ENCODE measurements at regions not wholly inside any gene's neighbourhood (a gene's known extent, or its start where the extent isn't known, plus 50 kb on each side); places are given as distances from the start of the nearest gene placed in this dataset.

DNA sequence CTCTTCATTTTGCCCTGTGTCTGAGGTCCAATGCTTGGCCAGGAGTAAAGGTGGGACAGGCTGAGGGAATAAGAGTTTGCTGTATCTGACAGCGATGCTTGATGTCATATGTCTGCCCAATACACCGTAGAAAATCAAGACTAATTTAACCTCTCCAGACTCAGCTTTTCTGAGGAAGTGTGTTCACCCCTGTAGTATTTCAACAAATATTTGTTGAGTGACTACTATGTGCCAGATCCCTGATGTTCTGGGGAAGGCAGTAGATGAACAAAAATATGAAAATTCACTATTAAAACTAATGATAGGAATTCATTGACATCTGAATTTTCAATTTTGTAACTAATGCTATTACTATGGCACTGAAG, 489.7 kb downstream of the EBF1 start:
- H3K4me1 ChIP-seq (ENCODE audit: control insufficient read depth in 5 of 5, insufficient read depth in 5 of 5, low read length in 5 of 5): no peaks in the 10 kb centered on the region
- no peaks in the 10 kb centered on the region for H3K9me3 ChIP-seq (ENCODE audit: control insufficient read depth in 4 of 4, insufficient read depth in 3 of 4, low read length in 3 of 4)
- no peak overlapping the region for H3K27ac ChIP-seq (ENCODE audit: low read depth in 1 of 2, low read length in 1 of 2)
- no peaks in the 10 kb centered on the region for H3K27me3 ChIP-seq (ENCODE audit: control insufficient read depth in 3 of 3, insufficient read depth in 3 of 3, low read length in 2 of 3)
- DNase-seq (no peak), ATAC-seq (ENCODE audit: insufficient read depth, low FRiP score) (no peak)
- H3K36me3 ChIP-seq (ENCODE audit: control insufficient read depth in 4 of 4, insufficient read depth in 4 of 4, low read length in 4 of 4): no peaks in the 10 kb centered on the region
- H3K4me3 ChIP-seq: no peak overlapping the region
- TF ChIP-seq, protein P1, sequence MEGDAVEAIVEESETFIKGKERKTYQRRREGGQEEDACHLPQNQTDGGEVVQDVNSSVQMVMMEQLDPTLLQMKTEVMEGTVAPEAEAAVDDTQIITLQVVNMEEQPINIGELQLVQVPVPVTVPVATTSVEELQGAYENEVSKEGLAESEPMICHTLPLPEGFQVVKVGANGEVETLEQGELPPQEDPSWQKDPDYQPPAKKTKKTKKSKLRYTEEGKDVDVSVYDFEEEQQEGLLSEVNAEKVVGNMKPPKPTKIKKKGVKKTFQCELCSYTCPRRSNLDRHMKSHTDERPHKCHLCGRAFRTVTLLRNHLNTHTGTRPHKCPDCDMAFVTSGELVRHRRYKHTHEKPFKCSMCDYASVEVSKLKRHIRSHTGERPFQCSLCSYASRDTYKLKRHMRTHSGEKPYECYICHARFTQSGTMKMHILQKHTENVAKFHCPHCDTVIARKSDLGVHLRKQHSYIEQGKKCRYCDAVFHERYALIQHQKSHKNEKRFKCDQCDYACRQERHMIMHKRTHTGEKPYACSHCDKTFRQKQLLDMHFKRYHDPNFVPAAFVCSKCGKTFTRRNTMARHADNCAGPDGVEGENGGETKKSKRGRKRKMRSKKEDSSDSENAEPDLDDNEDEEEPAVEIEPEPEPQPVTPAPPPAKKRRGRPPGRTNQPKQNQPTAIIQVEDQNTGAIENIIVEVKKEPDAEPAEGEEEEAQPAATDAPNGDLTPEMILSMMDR (IDR thresholded peaks at IDR 0.05; ENCODE audit: control extremely low read depth, extremely low read depth): no peak
- H3K9ac ChIP-seq (ENCODE audit: insufficient read depth in 1 of 2, low read length in 2 of 2): no peak overlapping the region
- 91 to 92% methylated on average over 2 of the region's 2 CpGs for WGBS, 2 donors

DNA sequence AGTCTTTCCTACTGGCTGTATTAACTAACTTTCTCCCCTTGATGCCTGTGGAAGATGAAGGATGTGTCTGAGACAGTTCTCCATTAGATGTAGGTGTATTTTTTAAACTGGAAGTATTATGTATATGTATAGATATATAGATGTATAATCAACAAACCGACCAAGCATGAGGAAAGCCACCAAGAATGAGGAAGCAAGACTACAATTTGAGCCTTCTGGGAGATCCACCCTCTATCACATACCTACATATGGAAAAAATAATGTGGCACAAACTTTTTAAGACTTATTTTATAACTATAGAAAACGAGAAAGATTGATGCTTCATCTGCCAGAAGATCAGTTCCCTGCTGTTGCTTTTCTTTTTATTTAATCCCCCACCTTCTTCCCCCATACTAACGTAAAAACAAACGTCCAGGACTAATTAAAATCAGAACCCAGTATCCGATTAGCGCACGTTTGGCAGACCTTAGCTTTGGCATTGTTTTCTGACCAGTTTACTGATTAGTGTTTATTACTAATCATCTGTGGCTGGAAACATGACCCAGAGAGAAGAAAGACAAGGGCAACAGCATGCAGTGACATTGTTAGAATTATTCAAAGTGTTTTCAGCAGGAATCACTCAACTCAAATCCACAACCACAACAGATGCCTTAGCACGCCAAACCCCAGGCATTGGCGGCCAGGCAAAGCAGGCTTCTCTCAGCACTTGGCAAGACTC, 490.2 kb downstream of the EBF1 start:
- Histone ChIP-seq H3K9ac (ENCODE audit: insufficient read depth in 1 of 2, low read length in 2 of 2) (no peak overlapping the region), H3K36me3 (ENCODE audit: control insufficient read depth in 4 of 4, insufficient read depth in 4 of 4, low read length in 4 of 4) (no peaks in the 10 kb centered on the region), H3K27me3 (ENCODE audit: control insufficient read depth in 3 of 3, insufficient read depth in 3 of 3, low read length in 2 of 3) (no peaks in the 10 kb centered on the region), H3K9me3 (ENCODE audit: control insufficient read depth in 4 of 4, insufficient read depth in 3 of 4, low read length in 3 of 4) (no peaks in the 10 kb centered on the region), H3K4me3 (no peak overlapping the region), H3K27ac (ENCODE audit: low read depth in 1 of 2, low read length in 1 of 2) (no peak overlapping the region), H3K4me1 (ENCODE audit: control insufficient read depth in 5 of 5, insufficient read depth in 5 of 5, low read length in 5 of 5) (no peaks in the 10 kb centered on the region)
- ATAC-seq (ENCODE audit: insufficient read depth, low FRiP score) (no peak), DNase-seq (no peak)
- 76 to 77% methylated on average over 9 of the region's 9 CpGs for WGBS, 2 donors
- TF ChIP-seq, protein P1 (IDR thresholded peaks at IDR 0.05; ENCODE audit: control extremely low read depth, extremely low read depth): no peak

DNA sequence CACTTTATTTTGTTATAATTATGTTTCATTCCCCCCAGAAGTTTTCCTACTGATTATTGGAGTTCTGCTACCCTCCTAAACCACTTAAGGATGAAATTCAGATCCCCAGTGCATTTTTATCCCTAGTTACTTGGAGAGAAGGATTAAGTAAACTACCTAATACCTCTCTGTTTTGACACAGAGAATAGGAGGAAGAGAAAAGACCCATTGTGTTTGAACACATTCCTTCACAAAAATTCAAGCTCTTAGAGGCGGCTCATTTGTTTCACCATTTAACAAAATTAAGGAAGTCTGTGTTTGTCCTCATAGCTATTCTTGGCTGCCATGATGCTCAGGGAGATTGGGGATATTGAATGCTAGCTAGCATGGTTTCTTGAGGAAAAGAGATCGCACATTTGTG, 492.6 kb downstream of the EBF1 start:
- H3K4me3 ChIP-seq: no peak overlapping the region
- TF ChIP-seq, protein P1 (IDR thresholded peaks at IDR 0.05; ENCODE audit: control extremely low read depth, extremely low read depth): no peak
- no peak overlapping the region for H3K27ac ChIP-seq (ENCODE audit: low read depth in 1 of 2, low read length in 1 of 2)
- no peaks in the 10 kb centered on the region for H3K27me3 ChIP-seq (ENCODE audit: control insufficient read depth in 3 of 3, insufficient read depth in 3 of 3, low read length in 2 of 3)
- ATAC-seq (ENCODE audit: insufficient read depth, low FRiP score) (no peak), DNase-seq (no peak)
- no peaks in the 10 kb centered on the region for H3K9me3 ChIP-seq (ENCODE audit: control insufficient read depth in 4 of 4, insufficient read depth in 3 of 4, low read length in 3 of 4)
- no peaks in the 10 kb centered on the region for H3K4me1 ChIP-seq (ENCODE audit: control insufficient read depth in 5 of 5, insufficient read depth in 5 of 5, low read length in 5 of 5)
- no peak overlapping the region for H3K9ac ChIP-seq (ENCODE audit: insufficient read depth in 1 of 2, low read length in 2 of 2)
- H3K36me3 ChIP-seq (ENCODE audit: control insufficient read depth in 4 of 4, insufficient read depth in 4 of 4, low read length in 4 of 4): no peaks in the 10 kb centered on the region
- 87 to 89% methylated on average over 2 of the region's 2 CpGs for whole genome bisulfite sequencing, 2 donors

DNA sequence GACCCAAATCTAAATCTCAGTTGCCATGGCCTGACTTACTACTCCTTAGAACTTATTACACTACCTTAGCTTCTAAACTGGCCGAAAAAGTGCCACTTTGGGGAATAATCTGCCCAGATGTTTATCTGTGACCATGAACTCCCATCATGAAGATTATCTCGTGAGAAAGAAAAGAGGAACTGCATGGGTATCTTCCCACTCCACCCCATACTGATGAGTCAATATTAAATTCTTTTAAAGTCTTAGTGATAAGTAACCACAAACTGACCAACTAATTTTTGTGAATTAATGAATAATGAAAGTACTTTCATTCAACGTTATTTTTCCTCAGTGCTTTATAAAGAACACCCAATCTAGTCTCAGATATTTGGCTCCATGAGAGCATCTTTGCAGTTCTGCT, 493.5 kb downstream of the EBF1 start:
- TF ChIP-seq, protein P1 (IDR thresholded peaks at IDR 0.05; ENCODE audit: control extremely low read depth, extremely low read depth): no peak
- no peak overlapping the region for H3K27ac ChIP-seq (ENCODE audit: low read depth in 1 of 2, low read length in 1 of 2)
- no peaks in the 10 kb centered on the region for H3K36me3 ChIP-seq (ENCODE audit: control insufficient read depth in 4 of 4, insufficient read depth in 4 of 4, low read length in 4 of 4)
- no peak overlapping the region for H3K4me3 ChIP-seq
- DNase-seq (no peak), ATAC-seq (ENCODE audit: insufficient read depth, low FRiP score) (no peak)
- 66 to 76% methylated on average over 3 of the region's 3 CpGs for WGBS, 2 donors
- H3K9ac ChIP-seq (ENCODE audit: insufficient read depth in 1 of 2, low read length in 2 of 2): no peak overlapping the region
- no peaks in the 10 kb centered on the region for H3K27me3 ChIP-seq (ENCODE audit: control insufficient read depth in 3 of 3, insufficient read depth in 3 of 3, low read length in 2 of 3)
- H3K9me3 ChIP-seq (ENCODE audit: control insufficient read depth in 4 of 4, insufficient read depth in 3 of 4, low read length in 3 of 4): no peaks in the 10 kb centered on the region
- no peaks in the 10 kb centered on the region for H3K4me1 ChIP-seq (ENCODE audit: control insufficient read depth in 5 of 5, insufficient read depth in 5 of 5, low read length in 5 of 5)

Data from lung (tissue), 11 donors.